HG03342 (cell line): ENCODE measurements at regions not wholly inside any gene's neighbourhood (a gene's known extent, or its start where the extent isn't known, plus 50 kb on each side); places are given as distances from the start of the nearest gene placed in this dataset.
"Not testable (repeated sequence)": the region's sequence is repeated elsewhere in the genome, so short reads cannot be mapped to it uniquely, and the experiment has no call there.

ENCODE experiments used
- ATAC-seq: cut with Tn5 transposase; IDR thresholded peaks from one replicate; pipeline ENCODE4 v1.9.1; 2021; ENCODE audit warnings: mild to moderate bottlenecking, moderate library complexity; ENCODE audit not compliant: unreplicated experiment

GRCh38 chr17:71057448-71057847 lies 888.1 kb downstream of the KCNJ2 start:
- ATAC-seq: no peak

GRCh38 chr17:71057938-71058337 lies 888.6 kb downstream of the KCNJ2 start:
- no peak for ATAC-seq

- no peak for ATAC-seq
Measured at GRCh38 chr17:71063127-71063526, 893.8 kb downstream of the KCNJ2 start.

- ATAC-seq: no peak
Measured at GRCh38 chr17:71063559-71063958, 894.2 kb downstream of the KCNJ2 start.

- no peak for ATAC-seq
Measured at GRCh38 chr17:71067669-71068407, 898.5 kb downstream of the KCNJ2 start.

- ATAC-seq: no peak
Measured at GRCh38 chr17:71068408-71068750, 899.0 kb downstream of the KCNJ2 start.

- no peak for ATAC-seq
Measured at GRCh38 chr17:71071041-71071440, 901.7 kb downstream of the KCNJ2 start.

- no peak for ATAC-seq
Measured at GRCh38 chr17:71071837-71072236, 902.5 kb downstream of the KCNJ2 start.

GRCh38 chr17:71080937-71081336 lies 911.6 kb downstream of the KCNJ2 start:
- no peak for ATAC-seq

- no peak for ATAC-seq
Measured at GRCh38 chr17:71081666-71082065, 912.3 kb downstream of the KCNJ2 start.

- no peak for ATAC-seq
Measured at GRCh38 chr17:71084219-71084618, 914.9 kb downstream of the KCNJ2 start.

GRCh38 chr17:71084838-71085237 lies 915.5 kb downstream of the KCNJ2 start:
- ATAC-seq: no peak

- ATAC-seq: no peak
Measured at GRCh38 chr17:71085238-71086033, 916.1 kb downstream of the KCNJ2 start.

GRCh38 chr17:71089431-71089830 lies 920.1 kb downstream of the KCNJ2 start:
- ATAC-seq: no peak

- ATAC-seq: no peak
Measured at GRCh38 chr17:71098071-71098470, 928.7 kb downstream of the KCNJ2 start.

GRCh38 chr17:71099003-71099714 lies 929.8 kb downstream of the KCNJ2 start:
- no peak for ATAC-seq

- ATAC-seq: no peak
Measured at GRCh38 chr17:71102777-71103176, 933.4 kb downstream of the KCNJ2 start.

- no peak for ATAC-seq
Measured at GRCh38 chr17:71104225-71104624, 934.9 kb downstream of the KCNJ2 start.

- not testable (repeated sequence) for ATAC-seq
Measured at GRCh38 chr17:71106056-71106455, 936.7 kb downstream of the KCNJ2 start.

- no peak for ATAC-seq
Measured at GRCh38 chr17:71107136-71107535, 937.8 kb downstream of the KCNJ2 start.

- ATAC-seq: no peak
Measured at GRCh38 chr17:71109697-71110096, 940.4 kb downstream of the KCNJ2 start.

GRCh38 chr17:71110326-71110725 lies 941.0 kb downstream of the KCNJ2 start:
- ATAC-seq: no peak
